IMR-90 (cell line): ENCODE measurements at regions not wholly inside any gene's neighbourhood (a gene's known extent, or its start where the extent isn't known, plus 50 kb on each side); places are given as distances from the start of the nearest gene placed in this dataset.

Experiments
- ATAC-seq: fragments of 200-7000 bp; cut with Tn5 transposase; 2 replicates; pipeline ENCODE4 v1.9.1; 2020; ENCODE audit warnings: low read depth, mild to moderate bottlenecking, moderate library complexity
- BruUV-seq: library from RNA; stranded (reverse); fragments of 400-500 nt; replicated peaks from 2 replicates; lab custom pipeline; 2021; lab: Mats Ljungman, UMichigan
- CTCF ChIA-PET: fragments of 300-600 bp; formaldehyde crosslinking; extraction: SDS; loops from one replicate; lab custom pipeline; 2021; ENCODE audit warnings: antibody characterized with exemption; lab: Yijun Ruan, JAX
- POLR2A ChIA-PET: fragments of 300-600 bp; sonication (Branson Sonifier 250); formaldehyde crosslinking; loops from one replicate; lab custom pipeline; 2022; ENCODE audit warnings: antibody characterized with exemption; ENCODE audit not compliant: unreplicated experiment; lab: Charles Lee
- DNase-seq: peaks from one replicate; pipeline ENCODE4 v3.0.0; 2013
- H2AFZ ChIP-seq: replicated peaks from 2 replicates; pipeline ENCODE3; 2013; ENCODE audit warnings: low read length, mild to moderate bottlenecking; ENCODE audit not compliant: poor library complexity
- H2AK5ac ChIP-seq: 2 replicates; pipeline ENCODE4 v1.6.1; 2013; ENCODE audit warnings: low read depth, low read length, inconsistent platforms
- H2AK9ac ChIP-seq: replicated peaks from 2 replicates; pipeline ENCODE3; 2013; ENCODE audit warnings: mild to moderate bottlenecking, low read depth, low read length, moderate library complexity; ENCODE audit not compliant: poor library complexity
- H2BK120ac ChIP-seq: 2 replicates; pipeline ENCODE4 v1.6.1; 2013; ENCODE audit warnings: low read depth, low read length, inconsistent platforms
- H2BK15ac ChIP-seq: 3 replicates; pipeline ENCODE4 v1.6.1; 2013; ENCODE audit warnings: low read depth, low read length, inconsistent platforms
- H2BK20ac ChIP-seq: 2 replicates; pipeline ENCODE4 v1.6.1; 2013; ENCODE audit warnings: low read depth, mild to moderate bottlenecking, inconsistent platforms, low read length, moderate library complexity
- H2BK5ac ChIP-seq: 2 replicates; pipeline ENCODE4 v1.6.1; 2013; ENCODE audit warnings: mild to moderate bottlenecking, low read depth, low read length, inconsistent platforms; ENCODE audit not compliant: poor library complexity, severe bottlenecking
- H3K14ac ChIP-seq: replicated peaks from 2 replicates; pipeline ENCODE4 v1.6.1; 2013; ENCODE audit warnings: low read depth, low read length, inconsistent platforms
- H3K18ac ChIP-seq: 2 replicates; pipeline ENCODE4 v1.6.1; 2013; ENCODE audit warnings: low read depth, low read length, control low read depth
- H3K23ac ChIP-seq: 2 replicates; pipeline ENCODE4 v1.6.1; 2013; ENCODE audit warnings: low read depth, low read length, inconsistent platforms
- H3K27ac ChIP-seq: 2 replicates; pipeline ENCODE4 v1.5.1; 2013; ENCODE audit warnings: mild to moderate bottlenecking, control low read depth, low read length; ENCODE audit not compliant: insufficient read depth
- H3K27me3 ChIP-seq: 2 replicates; pipeline ENCODE4 v1.6.1; 2013; ENCODE audit warnings: low read length; ENCODE audit not compliant: control insufficient read depth, insufficient read depth
- H3K36me3 ChIP-seq: 2 replicates; pipeline ENCODE4 v1.6.1; 2013; ENCODE audit warnings: low read length, mixed read lengths; ENCODE audit not compliant: control insufficient read depth, insufficient read depth
- H3K4ac ChIP-seq: 2 replicates; pipeline ENCODE4 v1.6.1; 2013; ENCODE audit warnings: low read depth, low read length, inconsistent platforms
- H3K4me1 ChIP-seq: 2 replicates; pipeline ENCODE4 v1.6.1; 2013; ENCODE audit warnings: low read length, mixed read lengths; ENCODE audit not compliant: control insufficient read depth, insufficient read depth
- H3K4me2 ChIP-seq: 2 replicates; pipeline ENCODE4 v1.6.1; 2013; ENCODE audit warnings: low read depth, mild to moderate bottlenecking, control low read depth, low read length, moderate library complexity
- H3K4me3 ChIP-seq: 2 replicates; pipeline ENCODE4 v1.5.1; 2013; ENCODE audit warnings: low read depth, mild to moderate bottlenecking, control low read depth, low read length, moderate library complexity; ENCODE audit not compliant: insufficient read depth
- H3K56ac ChIP-seq: 2 replicates; pipeline ENCODE4 v1.6.1; 2013; ENCODE audit warnings: low read length, inconsistent platforms; ENCODE audit not compliant: insufficient read depth; ENCODE audit errors: extremely low read depth
- H3K79me1 ChIP-seq, 2 experiments: 2 replicates each; pipeline ENCODE4 v1.6.1; 2013; ENCODE audit warnings: low read length in 2 of 2, inconsistent platforms in 1 of 2, low read depth in 1 of 2
- H3K9ac ChIP-seq: 2 replicates; pipeline ENCODE4 v1.6.1; 2013; ENCODE audit warnings: low read depth, low read length, control low read depth
- H3K9me1 ChIP-seq: 2 replicates; pipeline ENCODE4 v1.6.1; 2013; ENCODE audit warnings: low read length, inconsistent platforms; ENCODE audit not compliant: insufficient read depth
- H3K9me3 ChIP-seq: 2 replicates; pipeline ENCODE4 v1.6.1; 2013; ENCODE audit warnings: low read length; ENCODE audit not compliant: control insufficient read depth, insufficient read depth
- H4K20me1 ChIP-seq: 2 replicates; pipeline ENCODE4 v1.6.1; 2013; ENCODE audit warnings: low read length, inconsistent platforms; ENCODE audit not compliant: insufficient read depth
- H4K5ac ChIP-seq: 2 replicates; pipeline ENCODE4 v1.6.1; 2013; ENCODE audit warnings: mild to moderate bottlenecking, low read depth, low read length, control low read depth
- H4K8ac ChIP-seq, 2 experiments: 2 replicates each; pipeline ENCODE4 v1.6.1; 2013; ENCODE audit warnings: low read depth in 2 of 2, low read length in 2 of 2, control low read depth in 1 of 2, inconsistent platforms in 1 of 2
- H4K91ac ChIP-seq: 2 replicates; pipeline ENCODE4 v1.6.1; 2013; ENCODE audit warnings: low read depth, low read length, inconsistent platforms; ENCODE audit not compliant: insufficient read depth
- BHLHE40 ChIP-seq: fragments of 150-350 bp; IDR thresholded peaks from 2 replicates; pipeline ENCODE4 v1.6.1; 2016; ENCODE audit warnings: mild to moderate bottlenecking, low read depth, low read length
- CEBPB ChIP-seq: IDR thresholded peaks from 2 replicates; pipeline ENCODE4 v1.6.1; 2012; ENCODE audit warnings: low read depth, low read length, improper control_type of control experiment
- MAFK ChIP-seq: IDR thresholded peaks from 2 replicates; pipeline ENCODE4 v1.6.1; 2012; ENCODE audit warnings: low read depth, low read length, improper control_type of control experiment
- NFE2L2 ChIP-seq: fragments of 150-350 bp; IDR thresholded peaks from 2 replicates; pipeline ENCODE4 v1.6.1; 2016; ENCODE audit warnings: low read depth, mild to moderate bottlenecking, low read length
- POLR2A ChIP-seq: IDR thresholded peaks from 2 replicates; pipeline ENCODE4 v1.6.1; 2012; ENCODE audit warnings: mild to moderate bottlenecking, low read depth, low read length
- RFX5 ChIP-seq: IDR thresholded peaks from 2 replicates; pipeline ENCODE4 v1.8.0; 2012; ENCODE audit warnings: low read depth, mild to moderate bottlenecking, low read length, moderate library complexity
- WGBS, 2 experiments: methylation state at CpG; one replicate each; pipeline versions ENCODE4 v1.1.5 to v1.1.7; 2013; ENCODE audit warnings: missing lambda C conversion rate in 2 of 2; ENCODE audit not compliant: insufficient read length in 1 of 2; ENCODE audit errors: extremely low coverage in 2 of 2; 5-methylcytosine and 5-hydroxymethylcytosine counted together
- dilution Hi-C: fragments of 300-500 bp; cut with HindIII; formaldehyde crosslinking; loops from one replicate; pipeline ENCODE4 v1.14.3; 2018; ENCODE audit warnings: low sequenced_read_pairs; ENCODE audit not compliant: unreplicated experiment
- in situ Hi-C: fragments of 300-500 bp; cut with MboI; formaldehyde crosslinking; loops from 3 replicates; pipeline ENCODE4 v1.14.3; 2019; ENCODE audit warnings: low sequenced_read_pairs, inconsistent platforms, mixed read lengths
- intact Hi-C: fragments of 100-400 bp; cut with micrococcal nuclease; formaldehyde crosslinking; loops from 2 replicates; pipeline ENCODE4 v1.10.0; 2022
- TF ChIP-seq, protein P1 (sequence below): conservative IDR thresholded peaks from 2 replicates; pipeline ENCODE4 v1.5.1; 2012; ENCODE audit warnings: mild to moderate bottlenecking, low read depth, low read length, improper control_type of control experiment

GRCh38 chr11:29782447-29782846 lies 234.4 kb downstream of the KCNA4 start:
- no peak overlapping the region for H3K4ac ChIP-seq
- no peak overlapping the region for H3K9ac ChIP-seq
- no peaks in the 10 kb centered on the region for H3K27me3 ChIP-seq
- peaks cover 10% of the 10 kb centered on the region; the same call in 1 of the 2 replicates for H3K9me3 ChIP-seq
- H2BK20ac ChIP-seq, result no peak overlapping the region
- intact Hi-C loops, result no loop called here
- H3K4me1 ChIP-seq, result no peaks in the 10 kb centered on the region
- no peak overlapping the region for H2BK120ac ChIP-seq
- H3K79me1 ChIP-seq, result no peaks in the 10 kb centered on the region
- ATAC-seq (no peak), DNase-seq (no peak)
- BruUV-seq, result no TSS peak
- no peak overlapping the region for H2AK9ac ChIP-seq
- ChIA-PET CTCF (no interaction called here), POLR2A (no interaction called here)
- no peak overlapping the region for H2AFZ ChIP-seq
- H3K14ac ChIP-seq, result no peak overlapping the region
- H3K56ac ChIP-seq, result no peak overlapping the region
- H4K8ac ChIP-seq, result no peak overlapping the region
- no peaks in the 10 kb centered on the region for H4K20me1 ChIP-seq
- H3K4me2 ChIP-seq, result no peak overlapping the region
- no peaks in the 10 kb centered on the region for H3K9me1 ChIP-seq
- no peak overlapping the region for H3K4me3 ChIP-seq
- H2AK5ac ChIP-seq, result no peak overlapping the region
- H3K18ac ChIP-seq, result no peak overlapping the region
- no peak overlapping the region for H2BK15ac ChIP-seq
- no peak overlapping the region for H2BK5ac ChIP-seq
- no peak for TF ChIP-seq POLR2A
- no peak for TF ChIP-seq MAFK
- no peak for TF ChIP-seq CEBPB
- TF ChIP-seq NFE2L2, result no peak
- TF ChIP-seq, protein P1, sequence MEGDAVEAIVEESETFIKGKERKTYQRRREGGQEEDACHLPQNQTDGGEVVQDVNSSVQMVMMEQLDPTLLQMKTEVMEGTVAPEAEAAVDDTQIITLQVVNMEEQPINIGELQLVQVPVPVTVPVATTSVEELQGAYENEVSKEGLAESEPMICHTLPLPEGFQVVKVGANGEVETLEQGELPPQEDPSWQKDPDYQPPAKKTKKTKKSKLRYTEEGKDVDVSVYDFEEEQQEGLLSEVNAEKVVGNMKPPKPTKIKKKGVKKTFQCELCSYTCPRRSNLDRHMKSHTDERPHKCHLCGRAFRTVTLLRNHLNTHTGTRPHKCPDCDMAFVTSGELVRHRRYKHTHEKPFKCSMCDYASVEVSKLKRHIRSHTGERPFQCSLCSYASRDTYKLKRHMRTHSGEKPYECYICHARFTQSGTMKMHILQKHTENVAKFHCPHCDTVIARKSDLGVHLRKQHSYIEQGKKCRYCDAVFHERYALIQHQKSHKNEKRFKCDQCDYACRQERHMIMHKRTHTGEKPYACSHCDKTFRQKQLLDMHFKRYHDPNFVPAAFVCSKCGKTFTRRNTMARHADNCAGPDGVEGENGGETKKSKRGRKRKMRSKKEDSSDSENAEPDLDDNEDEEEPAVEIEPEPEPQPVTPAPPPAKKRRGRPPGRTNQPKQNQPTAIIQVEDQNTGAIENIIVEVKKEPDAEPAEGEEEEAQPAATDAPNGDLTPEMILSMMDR, result no peak
- no peak for TF ChIP-seq RFX5
- TF ChIP-seq BHLHE40, result no peak
- no peak overlapping the region for H4K91ac ChIP-seq
- dilution Hi-C loops, result no loop called here
- H4K5ac ChIP-seq, result no peak overlapping the region
- in situ Hi-C loops, result no loop called here
- no CpG with 5 or more reads among the region's 1 CpG for WGBS, 2 experiments
- H3K27ac ChIP-seq, result no peak overlapping the region
- no peak overlapping the region for H3K23ac ChIP-seq
- no peaks in the 10 kb centered on the region for H3K36me3 ChIP-seq
